Islet of Langerhans (tissue), 1 donor: ENCODE measurements at regions not wholly inside any gene's neighbourhood (a gene's known extent, or its start where the extent isn't known, plus 50 kb on each side); places are given as distances from the start of the nearest gene placed in this dataset.

Experiments
- FAIRE-seq: peaks from one replicate; lab custom pipeline; 2011; peaks lifted over from hg19 to GRCh38; lab: Jason Lieb, UNC

DNA sequence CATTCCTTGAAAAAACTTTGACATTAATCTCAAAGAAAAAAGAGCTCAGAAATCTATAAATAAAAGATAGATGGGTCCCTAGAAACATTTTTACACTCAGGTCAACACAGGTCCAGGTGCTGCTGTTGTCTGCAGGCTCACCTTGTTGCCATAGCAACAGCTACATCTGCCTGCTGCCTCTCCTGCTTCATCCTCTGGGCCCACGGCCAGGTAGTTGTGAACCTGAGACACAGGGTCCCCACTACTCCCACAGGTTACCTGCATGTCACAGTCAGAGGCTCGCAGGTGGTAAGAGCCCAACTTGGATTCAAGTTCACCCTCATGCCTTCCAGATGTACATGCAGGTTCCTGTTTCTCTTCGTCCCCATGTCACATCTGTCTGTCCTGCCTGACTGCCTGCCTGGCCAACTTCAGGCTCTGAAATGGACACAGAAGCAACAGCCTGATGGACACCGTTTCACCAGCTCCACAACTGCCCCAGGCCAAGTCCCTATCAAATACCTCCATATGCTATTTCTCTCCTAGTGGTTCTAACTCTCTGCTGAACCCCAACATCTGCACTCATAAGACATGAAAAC, 88.3 kb upstream of the SALL3 start:
- no peak for FAIRE-seq

GRCh38 chr18:78892177-78892576, 87.4 kb upstream of the SALL3 start:
- FAIRE-seq: no peak

GRCh38 chr18:78892721-78893120, 86.9 kb upstream of the SALL3 start:
- no peak for FAIRE-seq

- FAIRE-seq: no peak
Measured at GRCh38 chr18:78893281-78894032, 86.2 kb upstream of the SALL3 start.

GRCh38 chr18:78894033-78894305, 85.6 kb upstream of the SALL3 start:
- no peak for FAIRE-seq

GRCh38 chr18:78895207-78896001, 84.2 kb upstream of the SALL3 start:
- FAIRE-seq: no peak

DNA sequence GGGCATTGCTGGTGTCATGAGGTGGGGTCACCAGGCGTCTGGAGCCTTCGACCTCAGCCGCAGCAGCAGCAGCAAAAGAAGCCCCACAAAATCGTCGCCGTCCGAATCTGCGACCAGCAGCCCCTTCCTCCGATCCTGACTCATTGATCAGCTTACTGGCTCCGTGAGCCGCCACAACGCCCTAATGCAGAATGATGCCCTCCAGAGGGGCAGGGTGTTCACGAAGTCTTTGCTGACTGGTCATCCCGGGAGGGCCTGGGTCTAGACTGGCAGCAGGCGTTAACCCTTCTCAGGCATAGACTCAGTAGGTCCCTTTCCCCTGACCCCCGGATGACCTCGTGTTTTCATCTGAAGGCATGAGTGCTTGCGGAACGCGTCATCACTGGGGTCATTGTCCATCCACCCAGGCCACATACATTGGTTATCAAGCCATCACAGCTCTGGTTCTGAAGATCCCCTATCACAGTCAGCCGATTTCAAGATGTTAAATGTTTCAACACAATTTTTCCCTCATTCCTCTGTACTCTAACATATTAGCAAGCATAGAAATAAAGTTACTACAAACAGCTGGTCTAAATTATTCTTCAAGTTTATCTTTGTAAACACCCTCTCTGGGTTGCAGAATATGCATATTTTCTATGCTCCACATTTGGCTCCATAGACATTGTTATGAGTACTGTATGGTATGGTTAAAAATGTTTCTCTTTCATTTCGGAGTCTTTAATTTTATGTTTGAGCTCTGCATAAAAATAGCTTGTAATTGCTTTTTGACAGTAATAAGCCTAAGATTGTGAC, 83.3 kb upstream of the SALL3 start:
- no peak for FAIRE-seq

GRCh38 chr18:78898066-78898465, 81.6 kb upstream of the SALL3 start:
- no peak for FAIRE-seq

DNA sequence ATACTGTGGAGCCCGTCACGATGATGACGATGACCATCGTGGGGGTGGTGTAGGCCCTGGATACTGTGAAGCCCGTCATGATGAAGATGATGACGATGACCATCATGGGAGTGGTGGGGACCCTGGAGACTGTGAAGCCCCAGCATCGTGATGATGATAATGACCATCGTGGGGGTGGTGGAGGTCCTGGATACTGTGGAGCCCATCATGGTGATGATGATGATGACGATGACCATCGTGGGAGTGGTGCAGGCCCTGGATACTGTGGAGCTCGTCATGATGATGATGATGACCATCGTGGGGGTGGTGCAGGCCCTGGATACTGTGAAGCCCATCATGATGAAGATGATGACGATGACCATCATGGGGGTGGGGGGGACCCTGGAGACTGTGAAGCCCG, 81.0 kb upstream of the SALL3 start:
- FAIRE-seq: no peak

- no peak for FAIRE-seq
Measured at GRCh38 chr18:78899241-78899640, 80.4 kb upstream of the SALL3 start.

DNA sequence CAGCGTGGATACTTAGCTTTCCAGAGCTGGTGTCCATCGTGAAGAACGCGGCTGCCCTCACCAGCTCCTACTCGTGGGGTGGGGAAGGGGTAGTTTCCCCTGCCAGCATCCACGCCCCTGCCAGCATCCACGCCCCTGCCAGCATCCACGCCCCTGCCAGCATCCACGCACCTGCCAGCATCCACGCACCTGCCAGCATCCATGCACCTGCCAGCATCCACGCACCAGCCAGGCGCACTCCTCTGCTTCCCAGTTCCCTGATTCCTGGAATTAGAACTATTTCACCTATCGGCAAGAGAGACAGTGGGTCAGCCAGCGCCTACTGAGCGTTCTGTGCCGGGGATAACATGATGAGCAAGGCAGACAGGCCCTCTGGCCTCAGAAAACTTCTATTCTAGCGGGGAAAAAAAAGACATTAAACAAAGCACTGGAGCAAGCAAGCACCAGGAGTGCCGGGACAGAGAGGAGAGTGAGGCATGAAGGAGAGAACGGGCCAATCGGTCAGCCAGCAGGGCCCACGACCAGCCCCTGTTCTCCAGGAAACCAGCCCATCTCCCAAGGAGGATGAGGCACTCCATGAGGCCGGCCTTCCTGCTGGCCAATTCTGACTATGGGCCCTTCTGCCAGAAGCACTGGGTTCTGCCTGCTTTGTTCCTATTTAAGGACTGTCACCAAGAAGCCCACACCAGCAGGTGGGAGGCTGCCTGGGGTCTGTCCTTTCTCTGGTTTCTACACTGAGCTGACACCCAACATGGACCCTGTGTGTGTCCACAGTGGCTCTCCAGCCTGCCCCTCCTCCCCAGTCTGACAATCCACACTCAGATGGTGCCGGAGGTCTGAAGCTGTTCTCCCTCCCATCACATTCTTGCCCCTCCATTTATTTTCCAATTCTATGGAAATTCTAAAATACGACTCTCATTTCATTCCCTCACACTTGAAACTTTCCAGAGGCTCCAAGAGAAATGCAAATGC, 78.4 kb upstream of the SALL3 start:
- FAIRE-seq: no peak

DNA sequence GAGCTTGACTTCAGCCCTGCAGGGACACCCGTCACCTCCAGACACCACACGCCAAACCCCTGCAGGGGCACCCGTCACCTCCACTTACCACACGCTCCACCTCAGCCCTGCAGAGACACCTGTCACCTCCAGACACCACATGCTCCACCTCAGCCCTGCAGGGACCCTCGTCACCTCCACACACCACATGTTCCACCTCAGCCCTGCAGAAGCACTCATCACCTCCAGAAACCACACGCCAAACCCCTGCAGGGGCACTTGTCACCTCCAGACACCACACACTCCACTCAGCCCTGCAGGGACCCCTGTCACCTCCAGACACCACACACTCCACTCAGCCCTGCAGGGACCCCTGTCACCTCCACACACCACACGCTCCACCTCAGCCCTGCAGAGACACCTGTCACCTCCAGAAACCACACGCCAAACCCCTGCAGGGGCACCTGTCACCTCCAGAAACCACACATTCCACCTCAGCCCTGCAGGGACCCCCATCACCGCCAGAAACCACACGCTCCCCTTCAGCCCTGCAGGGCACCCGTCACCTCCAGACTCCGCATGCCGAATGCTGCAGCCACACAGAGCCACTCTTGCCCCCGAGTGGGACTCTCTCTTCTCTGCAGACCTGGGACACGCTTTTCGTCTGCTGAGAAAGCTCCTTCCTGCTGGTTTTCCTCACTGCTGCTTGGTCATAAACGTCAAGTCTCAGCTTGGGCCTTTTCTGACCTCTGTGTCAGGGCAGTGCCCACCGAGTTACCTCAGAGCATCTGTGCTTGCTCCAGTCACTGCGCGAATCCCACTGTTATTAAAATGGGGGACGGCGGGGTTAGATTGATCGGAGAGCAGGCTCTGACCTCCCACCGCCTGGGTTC, 77.5 kb upstream of the SALL3 start:
- no peak for FAIRE-seq

DNA sequence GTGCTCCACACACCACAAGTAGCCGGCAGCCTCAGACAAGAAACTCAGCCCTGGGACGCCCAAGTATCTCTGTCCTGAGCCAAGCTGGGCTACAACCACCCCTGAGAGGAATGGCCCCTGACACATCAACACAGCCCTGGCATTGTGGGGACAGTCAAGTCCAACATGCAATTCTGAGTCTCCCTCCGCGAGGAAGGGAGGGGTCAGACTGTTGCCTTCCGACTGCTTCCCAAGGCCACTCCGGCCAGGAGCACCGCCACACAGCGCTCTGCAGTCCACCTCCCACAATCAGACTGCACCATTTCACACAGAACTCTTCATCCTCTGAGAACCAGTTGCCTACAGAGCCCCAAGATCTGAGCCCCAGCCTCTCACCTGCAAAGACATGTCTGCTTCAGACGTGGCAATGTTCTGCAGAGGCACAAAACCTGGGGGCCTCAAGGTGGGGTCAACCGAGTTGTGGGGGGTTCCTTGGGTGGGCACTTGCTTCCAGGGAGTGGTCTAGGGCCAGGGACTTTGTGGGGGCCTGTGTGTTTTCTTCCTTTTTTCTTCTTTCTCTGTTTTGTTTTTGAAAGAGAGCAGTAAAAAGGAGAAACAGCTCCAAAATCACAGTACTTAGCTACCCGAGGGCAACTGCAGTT, 76.7 kb upstream of the SALL3 start:
- FAIRE-seq: no peak

- FAIRE-seq: no peak
Measured at GRCh38 chr18:78903436-78904178, 76.0 kb upstream of the SALL3 start.

DNA sequence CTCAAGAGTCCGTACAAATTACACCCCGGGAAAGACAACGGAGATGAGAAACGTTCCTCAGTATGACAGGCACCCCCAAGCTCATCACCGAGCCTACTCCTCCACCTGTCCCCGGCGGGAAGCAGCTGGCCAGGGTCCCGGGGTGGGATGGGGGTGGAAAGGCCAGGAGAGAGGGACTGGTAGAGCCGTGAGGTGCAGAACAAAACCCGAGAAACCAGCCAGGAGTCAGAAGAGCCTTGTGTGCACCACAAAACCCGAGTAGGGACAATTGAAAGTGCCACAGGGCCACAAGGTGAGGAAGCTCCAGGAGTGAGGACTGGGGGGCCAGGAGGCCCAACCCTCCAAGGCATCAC, 75.5 kb upstream of the SALL3 start:
- no peak for FAIRE-seq

- FAIRE-seq: no peak
Measured at GRCh38 chr18:78905334-78905733, 74.3 kb upstream of the SALL3 start.

DNA sequence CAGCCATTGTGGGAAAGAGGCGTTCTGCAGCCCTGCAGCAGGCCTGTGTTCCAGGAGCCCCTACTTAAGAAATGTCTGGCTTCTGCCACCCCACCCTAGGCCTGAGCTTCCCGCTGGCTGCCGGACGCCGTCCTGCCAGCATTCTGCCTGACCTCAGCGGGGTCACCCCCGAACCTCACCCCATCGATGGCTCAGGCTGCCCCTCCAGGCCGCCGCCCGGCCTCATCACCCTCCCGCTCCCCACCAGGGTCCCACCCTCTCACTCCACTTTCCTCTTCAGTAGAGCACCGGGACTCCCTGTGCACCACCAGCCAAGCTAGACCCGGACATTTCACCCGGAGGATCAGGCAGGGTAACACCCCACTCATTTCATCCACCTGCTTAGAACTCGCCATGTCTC, 73.6 kb upstream of the SALL3 start:
- FAIRE-seq: no peak

- FAIRE-seq: no peak
Measured at GRCh38 chr18:78908462-78909260, 71.0 kb upstream of the SALL3 start.
